ENCODE measurements at regions not wholly inside any gene's neighbourhood (a gene's known extent, or its start where the extent isn't known, plus 50 kb on each side); places are given as distances from the start of the nearest gene placed in this dataset.

DNA sequence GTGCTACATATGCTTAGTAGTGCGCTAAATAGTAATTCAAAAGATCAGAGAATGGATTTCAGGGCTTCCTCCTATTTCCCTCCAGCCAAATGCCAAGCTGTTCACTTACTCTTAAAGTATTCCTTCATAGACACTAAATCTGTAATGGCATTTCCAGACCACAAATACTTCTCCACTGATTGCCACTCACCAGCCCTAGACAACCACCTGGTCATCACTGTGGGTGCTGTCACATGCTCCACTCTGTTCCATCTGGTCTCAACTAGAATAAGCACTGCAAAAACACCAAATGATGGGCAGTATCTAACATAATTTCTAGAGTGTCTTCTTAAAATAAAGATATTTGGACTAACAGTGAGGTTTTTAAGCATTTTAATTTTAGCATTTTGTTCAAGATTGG is 341.3 kb downstream of the AASDHPPT start:
- DNase-seq = no peak

DNA sequence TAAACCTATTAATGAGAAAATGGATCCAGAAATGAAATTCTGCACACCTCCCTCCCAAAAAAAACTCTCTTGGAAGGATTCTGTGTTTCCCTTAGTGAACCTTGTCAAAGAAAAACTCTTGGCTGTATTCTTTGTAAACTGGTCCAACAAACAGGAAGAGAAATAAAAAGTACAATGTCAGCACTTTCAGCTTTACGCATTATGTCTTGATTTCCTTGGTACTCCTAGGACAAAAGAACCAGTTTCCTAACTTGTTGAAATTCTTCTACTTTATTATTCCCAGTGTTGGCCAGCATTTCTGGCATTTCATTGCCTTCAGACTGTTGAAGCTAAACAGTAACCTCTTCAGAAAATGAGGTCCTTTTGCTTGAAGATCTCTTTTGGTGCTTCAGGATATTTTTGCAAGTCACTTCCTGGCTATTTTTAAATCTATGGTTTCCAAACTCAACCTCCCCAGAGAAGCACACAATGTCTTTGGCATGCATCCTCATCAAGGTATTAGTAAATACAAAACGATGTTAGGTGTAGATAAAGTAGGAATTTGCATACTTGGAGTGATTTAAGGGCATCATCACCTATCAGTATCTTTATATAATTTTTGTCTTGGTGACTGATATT is 342.7 kb downstream of the AASDHPPT start:
- no peak for DNase-seq

GRCh38 chr11:106420686-106421085 is 343.2 kb downstream of the AASDHPPT start:
- no peak for DNase-seq

GRCh38 chr11:106421676-106422292 is 344.3 kb downstream of the AASDHPPT start:
- no peak for DNase-seq

DNA sequence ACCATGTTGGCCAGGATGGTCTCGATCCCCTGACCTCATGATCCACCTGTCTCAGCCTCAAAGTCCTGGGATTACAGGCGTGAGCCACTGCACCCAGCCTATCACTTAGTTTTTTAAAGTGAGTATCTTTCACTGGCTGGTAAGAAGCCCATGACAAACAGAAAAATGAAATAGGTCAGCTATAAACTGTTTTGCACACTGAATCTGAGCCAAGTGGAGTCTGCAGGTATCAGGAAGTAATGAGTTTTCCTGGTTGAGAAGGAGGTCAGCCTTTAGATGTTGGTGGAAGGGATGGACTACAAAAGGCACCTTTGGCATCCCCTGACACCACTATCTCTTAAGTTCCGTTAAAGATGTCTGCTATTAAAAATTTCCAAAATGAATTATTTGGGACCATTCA is 345.1 kb downstream of the AASDHPPT start:
- DNase-seq = no peak

GRCh38 chr11:106424111-106424510 is 346.6 kb downstream of the AASDHPPT start:
- no peak for DNase-seq

DNA sequence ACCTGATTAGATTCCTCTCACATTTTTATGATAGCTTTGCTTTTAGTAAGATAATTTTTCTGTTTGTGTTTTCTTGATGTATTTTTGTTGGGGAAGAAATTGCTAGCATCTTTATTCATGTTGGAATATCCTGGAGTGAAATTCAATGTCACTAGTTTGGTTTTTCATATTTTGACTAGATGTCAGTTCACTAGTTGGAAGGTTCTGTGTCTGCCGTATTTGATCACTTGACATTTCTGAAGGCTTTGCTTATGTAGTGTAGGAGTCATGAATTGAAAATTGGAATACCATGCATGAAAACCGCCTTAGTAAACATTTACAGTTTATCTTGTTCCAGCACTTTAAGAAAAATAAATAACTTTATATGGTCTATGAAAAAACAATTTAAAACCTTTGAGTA is 348.4 kb downstream of the AASDHPPT start:
- no peak for DNase-seq

- no peak for DNase-seq
Measured at GRCh38 chr11:106426696-106427095, 349.2 kb downstream of the AASDHPPT start.

DNA sequence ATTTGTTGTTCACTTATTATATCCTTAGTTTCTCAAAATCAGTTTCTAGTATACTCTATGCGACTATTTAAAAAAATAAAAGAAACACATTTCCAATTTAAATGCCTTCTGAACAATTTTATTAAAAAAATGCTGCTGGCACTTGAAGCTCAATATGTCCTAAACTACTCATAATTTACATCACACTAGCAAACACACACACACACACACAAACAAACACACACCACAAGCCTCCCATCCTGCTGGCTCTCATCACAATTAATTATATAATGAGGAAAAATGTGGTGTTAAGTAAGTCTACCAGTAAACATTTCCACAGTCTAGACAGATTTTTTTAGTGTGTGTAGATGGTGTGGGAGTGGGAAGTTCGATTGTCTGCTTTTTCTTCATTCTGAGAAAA is 350.3 kb downstream of the AASDHPPT start:
- DNase-seq = no peak

DNA sequence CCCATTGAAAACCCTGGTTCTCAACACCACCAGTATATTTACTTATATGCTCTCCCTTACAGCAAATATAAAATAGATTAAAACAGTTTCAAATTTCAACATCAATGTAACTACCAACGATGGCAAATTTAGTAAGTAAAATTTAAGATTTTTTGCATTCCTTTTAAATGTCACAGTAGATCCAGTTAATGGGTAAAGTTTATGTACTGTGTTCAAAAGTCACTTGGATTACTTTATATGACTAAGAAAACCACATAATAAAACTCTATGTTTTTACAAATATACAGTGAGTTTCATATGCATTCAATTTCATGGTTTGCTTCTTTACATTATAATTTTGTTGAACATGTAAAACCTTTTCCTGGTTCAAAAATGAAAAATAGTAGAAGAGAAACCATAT is 364.6 kb downstream of the AASDHPPT start:
- no peak for DNase-seq

DNA sequence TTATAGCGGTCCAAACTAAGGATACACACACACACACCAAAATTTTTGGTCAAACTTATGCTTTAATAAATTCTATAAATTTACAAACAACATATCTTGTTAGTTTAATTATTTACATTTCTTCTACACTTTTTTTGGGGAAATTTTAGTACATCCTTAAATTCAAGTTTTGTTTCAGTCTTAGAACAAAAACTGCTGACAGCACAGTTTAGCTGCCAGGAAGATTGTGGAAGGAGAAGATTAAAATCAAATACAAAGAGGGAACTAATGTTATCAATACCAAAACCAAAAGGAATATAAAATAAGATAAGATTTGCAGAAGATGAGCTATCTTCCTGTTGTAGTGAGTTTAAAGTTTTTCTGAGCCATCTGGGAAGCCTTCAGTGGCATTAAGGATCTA is 368.8 kb downstream of the AASDHPPT start:
- DNase-seq = no peak

DNA sequence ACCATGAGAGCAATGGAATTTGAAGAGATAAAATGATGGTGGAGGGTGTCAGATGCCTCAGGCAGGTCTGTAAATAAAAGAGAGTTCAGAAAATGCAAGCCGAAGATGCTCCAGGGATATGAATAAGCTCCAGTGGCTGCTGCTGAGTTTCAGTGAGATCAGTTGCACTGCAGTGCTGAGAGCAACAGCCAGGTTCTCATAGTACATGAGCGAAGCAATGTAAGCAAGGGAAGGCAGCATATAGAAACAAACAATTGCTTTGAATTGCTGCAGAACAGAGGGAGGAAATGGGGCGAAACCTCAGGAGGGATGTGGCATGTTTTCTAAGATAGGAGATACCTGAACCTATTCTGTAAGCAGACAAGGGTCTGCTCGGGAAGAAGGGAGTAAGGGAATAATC is 369.5 kb downstream of the AASDHPPT start:
- DNase-seq = no peak

DNA sequence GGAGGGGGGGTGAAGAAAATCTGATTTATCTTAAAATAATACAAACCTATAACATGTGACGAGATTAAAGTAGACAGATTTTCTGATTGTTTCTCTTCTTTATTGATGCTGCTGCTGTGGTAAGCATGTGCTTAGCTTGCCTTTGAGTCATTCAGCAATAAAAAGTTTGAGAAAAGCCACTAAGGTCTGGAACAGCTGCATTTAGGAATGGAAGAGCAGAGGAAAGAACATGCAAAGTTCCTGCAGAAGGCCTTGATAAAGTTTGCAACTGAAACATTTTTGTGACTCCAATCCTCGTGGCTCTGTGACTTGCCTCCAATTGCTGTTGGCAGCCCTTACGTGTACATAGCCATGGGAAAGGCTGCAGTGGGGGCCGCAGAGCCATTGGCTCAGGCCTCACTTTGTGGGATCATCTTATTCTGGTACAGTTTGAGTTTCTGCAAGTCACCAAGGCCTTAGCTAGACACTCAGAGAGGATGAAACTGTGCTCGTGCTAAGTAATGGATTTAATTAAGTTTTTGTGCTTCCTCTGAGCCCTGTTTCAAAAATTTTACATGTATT is 370.2 kb downstream of the AASDHPPT start:
- DNase-seq = no peak

DNA sequence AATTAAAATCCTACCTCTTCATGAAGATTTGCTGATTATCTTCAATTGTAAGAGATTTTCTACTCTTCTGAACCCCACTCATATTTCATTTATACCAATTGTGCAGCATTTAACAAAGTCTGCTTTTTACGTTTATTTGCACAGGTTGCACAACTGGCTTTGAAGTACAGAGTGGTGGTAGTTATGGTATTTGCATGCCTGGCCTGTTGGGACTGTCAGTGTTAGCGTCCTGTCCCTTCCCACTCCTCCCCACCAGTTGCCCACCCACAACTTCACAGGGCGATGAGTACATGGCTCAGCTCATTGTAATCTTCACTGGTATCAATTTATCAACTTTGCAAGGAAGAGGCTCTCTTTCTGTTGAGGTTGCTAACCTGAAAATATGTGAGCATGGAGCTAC is 372.3 kb downstream of the AASDHPPT start:
- no peak for DNase-seq

DNA sequence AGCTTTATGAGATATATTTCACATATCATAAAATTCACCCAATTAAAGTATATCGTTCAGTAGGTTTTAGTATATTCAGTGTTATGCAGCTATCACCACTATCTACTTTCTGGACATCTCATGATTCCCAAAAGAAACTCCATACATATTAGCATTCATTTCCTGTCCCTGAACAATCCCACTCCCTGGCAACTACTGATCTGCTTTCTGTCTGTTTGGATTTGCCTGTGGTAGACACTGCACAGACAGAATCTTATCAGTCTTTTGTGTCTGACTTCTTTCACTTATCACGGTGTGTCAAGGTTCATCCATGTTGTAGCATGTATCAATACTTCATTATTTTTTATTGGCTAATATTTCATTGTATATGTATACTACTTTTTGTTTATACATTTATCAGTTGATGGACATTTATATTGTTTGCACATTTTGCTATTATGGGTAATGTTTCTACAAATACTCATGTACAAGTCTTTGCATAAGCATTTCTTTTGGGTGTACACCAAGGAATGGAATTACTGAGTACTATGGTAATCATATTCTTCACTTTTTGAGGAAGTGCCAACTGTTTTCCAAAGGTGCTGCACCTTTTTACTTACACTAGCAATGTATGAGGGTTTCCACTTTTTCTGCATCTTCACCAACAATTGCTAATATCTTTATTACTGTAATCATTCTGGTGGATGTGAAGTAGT is 373.9 kb downstream of the AASDHPPT start:
- no peak for DNase-seq

GRCh38 chr11:106456647-106457046 is 379.2 kb downstream of the AASDHPPT start:
- DNase-seq = no peak

DNA sequence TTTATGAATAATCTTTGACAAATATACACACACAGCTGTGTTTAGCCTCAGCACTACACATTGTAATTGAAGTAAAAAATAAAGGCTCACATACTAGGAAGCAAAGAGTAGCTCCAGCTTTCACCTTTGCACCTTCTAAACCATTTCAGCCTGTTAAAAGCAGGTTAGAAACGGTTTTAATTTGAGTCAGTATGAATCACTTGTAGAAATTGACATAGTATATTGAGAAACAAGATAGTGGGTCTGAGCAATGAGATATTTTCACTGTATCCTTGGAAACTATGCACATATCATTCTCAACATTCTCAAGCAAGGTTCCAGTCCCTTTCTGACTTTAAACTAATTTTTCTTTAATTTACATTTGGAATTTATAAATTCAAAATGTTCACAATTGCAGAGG is 380.3 kb downstream of the AASDHPPT start:
- no peak for DNase-seq

GRCh38 chr11:106459135-106459534 is 381.7 kb downstream of the AASDHPPT start:
- no peak for DNase-seq

- DNase-seq = no peak
Measured at GRCh38 chr11:106461148-106461691, 383.8 kb downstream of the AASDHPPT start.

DNA sequence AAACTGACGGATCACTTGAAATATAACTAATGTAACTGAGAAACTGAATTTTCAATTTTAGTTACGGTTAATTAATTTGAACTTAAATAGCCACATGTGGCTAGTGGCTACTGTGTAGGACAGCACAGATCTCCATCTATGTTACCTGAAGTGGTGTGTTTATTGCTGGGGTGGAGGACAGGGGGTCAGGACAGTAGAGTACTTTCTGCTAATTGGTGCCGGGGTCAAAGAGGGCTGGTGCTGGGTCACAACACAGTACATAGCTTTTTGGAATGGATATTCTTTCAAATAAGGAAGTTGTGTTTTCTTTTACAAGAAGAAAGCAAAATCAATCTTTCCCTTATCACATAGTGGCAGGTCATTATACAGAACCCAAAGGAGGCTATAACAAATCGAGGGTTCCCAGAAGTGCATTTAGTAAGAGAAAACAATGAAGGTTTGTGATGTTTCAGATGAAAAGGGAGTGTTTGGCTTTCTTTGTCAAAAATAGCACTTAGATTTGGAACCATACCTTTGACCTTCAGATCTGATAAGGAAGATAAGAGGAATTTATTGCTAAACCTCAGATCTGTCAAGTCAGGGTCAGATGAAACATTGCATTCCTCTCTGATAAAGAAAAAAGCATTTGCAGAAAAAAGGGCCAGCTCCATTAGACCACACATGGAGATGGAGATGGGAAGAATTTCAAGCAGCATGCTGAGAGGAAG is 384.5 kb downstream of the AASDHPPT start:
- no peak for DNase-seq

DNA sequence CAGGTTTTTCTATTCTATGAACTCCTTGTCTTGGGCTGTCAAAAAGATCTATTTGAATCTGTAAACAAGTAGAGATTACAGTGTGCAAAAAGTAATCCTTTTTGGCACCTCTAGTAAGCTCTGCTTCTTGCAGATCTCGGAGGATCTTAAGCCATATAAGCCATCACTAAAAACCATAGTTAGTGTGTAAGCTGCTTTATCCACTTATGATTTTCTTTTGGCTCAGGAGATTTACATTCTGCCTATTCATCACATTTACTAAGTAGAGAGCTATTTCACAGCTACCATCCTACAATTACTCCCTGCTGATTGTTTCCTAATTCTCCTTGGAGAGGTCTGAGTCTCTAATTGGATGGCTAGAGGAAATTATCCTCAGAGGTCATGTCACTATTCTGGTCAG is 385.7 kb downstream of the AASDHPPT start:
- DNase-seq = no peak

DNA sequence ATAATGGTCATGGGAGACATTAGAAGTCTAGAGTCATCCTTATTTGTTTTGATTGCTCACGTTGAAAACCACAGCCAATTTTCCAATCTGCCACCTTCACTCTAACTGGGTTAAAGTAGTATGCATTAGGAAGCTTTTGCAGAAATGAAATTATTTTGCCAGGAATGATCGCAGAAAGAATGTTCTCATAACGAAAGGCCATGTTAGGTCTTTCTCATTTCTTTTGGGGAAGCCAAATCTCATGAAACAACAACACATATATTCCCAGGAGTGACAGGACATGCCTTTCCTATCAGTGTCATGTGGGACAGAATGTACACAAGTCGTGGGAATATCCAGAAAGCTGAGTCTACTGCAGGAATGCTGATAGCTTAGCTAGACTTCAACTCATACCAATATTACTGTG is 386.3 kb downstream of the AASDHPPT start:
- DNase-seq = no peak

GRCh38 chr11:106464728-106465127 is 387.3 kb downstream of the AASDHPPT start:
- DNase-seq = no peak
